Muscle of leg (tissue), 3 donors: ENCODE measurements at regions not wholly inside any gene's neighbourhood (a gene's known extent, or its start where the extent isn't known, plus 50 kb on each side); places are given as distances from the start of the nearest gene placed in this dataset.

ENCODE experiments used
- DNase-seq: peaks from one replicate; pipeline ENCODE4 v3.0.0; 2013
- H3K27ac ChIP-seq: one replicate; pipeline ENCODE4 v1.5.1; 2013; ENCODE audit warnings: mild to moderate bottlenecking, low read length, control low read depth
- H3K27me3 ChIP-seq: one replicate; pipeline ENCODE4 v1.6.1; 2013; ENCODE audit warnings: low read length; ENCODE audit not compliant: control insufficient read depth, insufficient read depth
- H3K36me3 ChIP-seq: one replicate; pipeline ENCODE4 v1.6.1; 2013; ENCODE audit warnings: low read length; ENCODE audit not compliant: control insufficient read depth, insufficient read depth
- H3K4me1 ChIP-seq: one replicate; pipeline ENCODE4 v1.6.1; 2013; ENCODE audit warnings: low read length; ENCODE audit not compliant: control insufficient read depth, insufficient read depth
- H3K4me3 ChIP-seq: one replicate; pipeline ENCODE4 v1.5.1; 2013; ENCODE audit warnings: low read length, control low read depth
- H3K9me3 ChIP-seq: replicated peaks from 2 replicates; pipeline ENCODE4 v1.6.1; 2013; ENCODE audit warnings: low read depth, low read length; ENCODE audit not compliant: control insufficient read depth
- WGBS: methylation state at CpG from one replicate; pipeline ENCODE4 v1.1.5; 2013; ENCODE audit warnings: missing lambda C conversion rate; ENCODE audit not compliant: insufficient coverage; 5-methylcytosine and 5-hydroxymethylcytosine counted together

DNA sequence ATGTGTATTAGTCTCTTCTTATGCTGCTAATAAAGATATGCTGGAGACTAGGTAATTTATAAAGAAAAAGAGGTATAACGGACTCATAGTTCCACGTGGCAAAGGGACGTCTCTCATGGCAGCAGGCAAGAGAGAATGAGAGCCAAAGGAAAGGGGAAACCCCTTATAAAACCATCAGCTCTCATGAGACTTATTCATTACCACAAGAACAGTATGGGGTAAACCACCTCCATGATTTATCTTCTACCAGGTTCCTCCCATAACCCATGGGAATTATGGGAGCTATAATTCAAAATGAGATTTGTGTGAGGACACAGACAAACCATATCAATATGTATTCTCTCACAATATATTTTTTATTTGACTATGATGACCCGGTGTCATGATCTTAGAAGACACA is 109.1 kb downstream of the UTRN start:
- Histone ChIP-seq H3K27ac (no peak overlapping the region), H3K9me3 (peaks cover 7% of the 10 kb centered on the region), H3K27me3 (no peaks in the 10 kb centered on the region), H3K4me1 (no peaks in the 10 kb centered on the region), H3K4me3 (no peak overlapping the region), H3K36me3 (peaks cover 5% of the 10 kb centered on the region)
- DNase-seq, result no peak
- no CpG with 5 or more reads among the region's 4 CpGs for WGBS

DNA sequence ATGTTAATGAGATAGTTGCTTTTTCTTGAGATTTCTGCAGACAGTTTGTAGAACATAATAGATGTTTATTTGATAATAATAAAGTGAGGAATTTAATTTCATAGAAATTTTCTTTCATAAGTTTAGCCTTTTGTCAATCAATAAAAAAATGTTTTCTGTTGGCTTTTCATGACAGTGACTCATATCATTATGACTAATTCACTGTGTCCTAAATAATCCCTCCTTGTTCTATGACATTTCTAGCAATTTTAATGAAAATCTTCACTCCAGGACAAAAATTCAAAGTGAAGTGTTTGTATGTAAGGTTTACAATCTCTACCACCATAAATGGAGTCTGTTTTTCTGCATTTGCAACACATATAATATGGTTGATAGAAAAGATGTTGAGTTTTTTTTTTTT is 109.9 kb downstream of the UTRN start:
- Histone ChIP-seq H3K4me1 (no peaks in the 10 kb centered on the region), H3K27ac (no peak overlapping the region), H3K27me3 (no peaks in the 10 kb centered on the region), H3K4me3 (no peak overlapping the region), H3K9me3 (peaks cover 7% of the 10 kb centered on the region), H3K36me3 (peaks cover 5% of the 10 kb centered on the region)
- DNase-seq, result no peak

- WGBS, result no CpG with 5 or more reads among the region's 1 CpG
- H3K36me3 ChIP-seq, result peaks cover 5% of the 10 kb centered on the region
- peak; percentile 22 for DNase-seq
- H3K27ac ChIP-seq, result no peak overlapping the region
- no peak overlapping the region for H3K4me3 ChIP-seq
- H3K27me3 ChIP-seq, result no peaks in the 10 kb centered on the region
- peaks cover 7% of the 10 kb centered on the region for H3K9me3 ChIP-seq
- no peaks in the 10 kb centered on the region for H3K4me1 ChIP-seq
These were observed 110.7 kb downstream of the UTRN start for GRCh38 chr6:144395826-144396225.

DNA sequence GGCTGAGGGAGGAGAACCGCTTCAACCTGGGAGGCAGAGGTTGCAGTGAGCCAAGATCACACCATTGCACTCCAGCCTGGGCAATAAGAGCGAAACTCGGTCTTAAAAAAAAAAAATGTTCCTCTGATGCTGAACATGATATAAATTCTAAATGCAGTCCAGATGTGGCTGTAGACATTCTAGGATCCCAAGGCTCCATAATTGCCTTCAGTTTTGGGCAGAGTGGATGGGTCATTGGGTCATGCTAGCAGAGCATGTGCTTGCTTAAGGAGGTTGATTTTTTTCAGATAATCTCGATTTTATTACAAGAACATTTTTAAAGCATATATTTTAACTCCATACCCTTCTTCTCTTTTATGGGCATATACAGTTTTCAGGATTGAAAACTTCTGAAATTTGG is 112.0 kb downstream of the UTRN start:
- 52% methylated on average over 3 of the region's 4 CpGs for WGBS
- Histone ChIP-seq H3K36me3 (peaks cover 5% of the 10 kb centered on the region), H3K9me3 (peaks cover 7% of the 10 kb centered on the region), H3K4me1 (no peaks in the 10 kb centered on the region), H3K4me3 (no peak overlapping the region), H3K27me3 (no peaks in the 10 kb centered on the region), H3K27ac (no peak overlapping the region)
- DNase-seq, result peak; percentile 24

- peaks cover 7% of the 10 kb centered on the region for H3K9me3 ChIP-seq
- no peak overlapping the region for H3K4me3 ChIP-seq
- no peaks in the 10 kb centered on the region for H3K4me1 ChIP-seq
- no CpG with 5 or more reads among the region's 5 CpGs for WGBS
- no peak overlapping the region for H3K27ac ChIP-seq
- H3K36me3 ChIP-seq, result peaks cover 2% of the 10 kb centered on the region
- no peak for DNase-seq
- H3K27me3 ChIP-seq, result no peaks in the 10 kb centered on the region
These were observed 115.2 kb downstream of the UTRN start for GRCh38 chr6:144400321-144400720.

DNA sequence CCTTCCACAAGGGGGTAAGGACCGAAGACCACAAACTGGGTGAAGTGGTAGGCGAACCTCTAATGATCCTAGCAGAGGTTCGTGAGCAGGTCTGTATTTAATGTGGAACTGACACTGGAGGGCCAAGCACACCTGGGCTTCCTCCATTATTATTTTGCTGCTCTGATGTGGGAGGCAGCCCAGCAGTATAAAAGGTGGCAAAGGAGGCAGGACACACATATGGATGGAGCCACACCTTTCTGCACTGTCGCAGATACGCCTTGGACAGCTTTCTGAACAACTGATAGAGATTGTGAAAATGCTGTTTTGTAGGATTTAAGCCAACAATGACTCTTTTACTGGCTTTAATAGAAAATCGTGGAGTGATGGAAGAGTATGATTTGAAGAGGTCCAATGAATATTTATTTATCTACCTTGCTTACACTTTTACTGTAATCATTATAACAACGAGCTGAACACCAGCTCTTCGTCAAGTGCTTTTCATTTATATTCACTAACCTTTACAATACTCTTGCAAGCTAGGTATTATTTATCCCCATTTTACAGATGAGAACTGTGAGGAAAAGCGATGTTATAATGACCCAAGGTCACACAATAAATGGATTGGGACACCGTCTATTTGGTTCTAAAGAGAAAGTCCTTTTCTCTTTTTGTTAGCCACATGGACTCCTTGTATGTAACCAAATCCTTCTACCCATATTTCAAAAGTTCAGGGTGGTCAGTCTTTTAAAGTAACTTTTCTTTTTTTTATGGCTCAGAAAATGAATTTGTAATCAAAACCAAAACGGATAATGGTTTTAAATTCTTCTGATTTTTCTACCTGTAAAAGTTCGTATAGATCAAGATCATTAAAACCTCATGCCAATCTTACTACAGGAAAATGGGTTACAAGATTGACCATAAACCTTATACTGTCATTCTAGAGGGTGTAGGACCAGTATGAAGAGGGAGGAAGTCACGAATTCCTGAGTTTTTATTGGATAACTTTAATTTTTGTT is 116.9 kb downstream of the UTRN start:
- H3K9me3 ChIP-seq, result peaks cover 7% of the 10 kb centered on the region
- no peak for DNase-seq
- WGBS, result 90% methylated on average over 2 of the region's 13 CpGs
- no peak overlapping the region for H3K4me3 ChIP-seq
- no peak overlapping the region for H3K27ac ChIP-seq
- H3K27me3 ChIP-seq, result no peaks in the 10 kb centered on the region
- no peaks in the 10 kb centered on the region for H3K4me1 ChIP-seq
- H3K36me3 ChIP-seq, result peaks cover 2% of the 10 kb centered on the region

GRCh38 chr6:144402750-144403149 is 117.6 kb downstream of the UTRN start:
- Histone ChIP-seq H3K27me3 (no peaks in the 10 kb centered on the region), H3K36me3 (peaks cover 1% of the 10 kb centered on the region), H3K27ac (no peak overlapping the region), H3K4me1 (no peaks in the 10 kb centered on the region), H3K4me3 (no peak overlapping the region), H3K9me3 (peaks cover 5% of the 10 kb centered on the region)
- 94% methylated on average over 7 of the region's 8 CpGs for WGBS
- DNase-seq, result no peak

DNA sequence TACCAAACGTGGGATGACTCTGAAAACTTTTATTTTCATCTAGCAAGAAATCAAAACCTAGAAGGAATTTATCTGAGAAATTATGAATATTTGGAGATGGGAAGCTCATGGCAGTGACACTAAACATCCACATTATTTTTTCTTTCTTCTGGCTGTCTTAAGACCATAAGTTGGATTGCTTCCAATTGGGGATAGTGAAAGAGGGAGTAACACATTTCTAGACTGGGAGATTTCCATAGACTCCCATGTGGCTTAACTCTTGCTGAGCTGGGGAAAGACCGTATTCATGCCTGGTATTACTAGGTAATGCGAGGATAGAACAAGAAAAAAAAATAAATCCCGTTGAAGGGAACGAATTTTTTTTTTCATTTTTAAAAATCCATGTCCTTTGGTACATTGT is 120.0 kb downstream of the UTRN start:
- Histone ChIP-seq H3K36me3 (no peaks in the 10 kb centered on the region), H3K4me3 (no peak overlapping the region), H3K9me3 (no peaks in the 10 kb centered on the region), H3K4me1 (peaks cover 3% of the 10 kb centered on the region), H3K27me3 (no peaks in the 10 kb centered on the region), H3K27ac (no peak overlapping the region)
- DNase-seq, result peak; percentile 79
- WGBS, result no CpG with 5 or more reads among the region's 5 CpGs

- no peak overlapping the region for H3K4me3 ChIP-seq
- no peak for DNase-seq
- no peaks in the 10 kb centered on the region for H3K36me3 ChIP-seq
- H3K27me3 ChIP-seq, result no peaks in the 10 kb centered on the region
- no peak overlapping the region for H3K27ac ChIP-seq
- H3K9me3 ChIP-seq, result no peaks in the 10 kb centered on the region
- WGBS, result 69% methylated on average over 3 of the region's 3 CpGs
- H3K4me1 ChIP-seq, result peaks cover 3% of the 10 kb centered on the region
These were observed 121.7 kb downstream of the UTRN start for GRCh38 chr6:144406796-144407195.

DNA sequence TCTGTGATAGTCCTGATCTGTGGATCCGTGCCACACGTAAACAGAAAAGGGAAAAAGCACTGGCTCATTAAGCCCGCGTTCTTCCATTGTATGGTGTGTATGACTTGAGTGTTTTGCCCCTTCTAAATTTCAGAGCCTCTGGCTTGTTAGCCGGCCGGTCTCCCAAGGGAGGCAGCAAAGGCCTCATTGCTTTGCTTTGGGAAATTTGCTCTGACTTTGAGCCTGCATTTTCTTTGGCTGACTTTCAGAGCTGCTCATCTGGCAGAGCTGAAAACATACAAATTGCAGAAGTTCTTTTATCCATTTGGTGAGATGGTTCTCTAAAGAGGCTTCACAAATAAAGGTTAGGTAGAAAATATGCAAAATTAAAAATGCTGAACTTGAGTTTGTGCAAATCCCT is 123.0 kb downstream of the UTRN start:
- no peak overlapping the region for H3K4me3 ChIP-seq
- H3K27me3 ChIP-seq, result no peaks in the 10 kb centered on the region
- DNase-seq, result peak; percentile 80
- 23% methylated on average over 4 of the region's 6 CpGs for whole genome bisulfite sequencing
- no peaks in the 10 kb centered on the region for H3K9me3 ChIP-seq
- H3K4me1 ChIP-seq, result peaks cover 3% of the 10 kb centered on the region
- no peaks in the 10 kb centered on the region for H3K36me3 ChIP-seq
- H3K27ac ChIP-seq, result no peak overlapping the region
